HG02981 (cell line): ENCODE measurements at regions not wholly inside any gene's neighbourhood (a gene's known extent, or its start where the extent isn't known, plus 50 kb on each side); places are given as distances from the start of the nearest gene placed in this dataset.
"Not testable (repeated sequence)": the region's sequence is repeated elsewhere in the genome, so short reads cannot be mapped to it uniquely, and the experiment has no call there.

ENCODE experiments used
- ATAC-seq: cut with Tn5 transposase; IDR thresholded peaks from one replicate; pipeline ENCODE4 v1.9.1; 2021; ENCODE audit warnings: mild to moderate bottlenecking, moderate library complexity; ENCODE audit not compliant: unreplicated experiment

DNA sequence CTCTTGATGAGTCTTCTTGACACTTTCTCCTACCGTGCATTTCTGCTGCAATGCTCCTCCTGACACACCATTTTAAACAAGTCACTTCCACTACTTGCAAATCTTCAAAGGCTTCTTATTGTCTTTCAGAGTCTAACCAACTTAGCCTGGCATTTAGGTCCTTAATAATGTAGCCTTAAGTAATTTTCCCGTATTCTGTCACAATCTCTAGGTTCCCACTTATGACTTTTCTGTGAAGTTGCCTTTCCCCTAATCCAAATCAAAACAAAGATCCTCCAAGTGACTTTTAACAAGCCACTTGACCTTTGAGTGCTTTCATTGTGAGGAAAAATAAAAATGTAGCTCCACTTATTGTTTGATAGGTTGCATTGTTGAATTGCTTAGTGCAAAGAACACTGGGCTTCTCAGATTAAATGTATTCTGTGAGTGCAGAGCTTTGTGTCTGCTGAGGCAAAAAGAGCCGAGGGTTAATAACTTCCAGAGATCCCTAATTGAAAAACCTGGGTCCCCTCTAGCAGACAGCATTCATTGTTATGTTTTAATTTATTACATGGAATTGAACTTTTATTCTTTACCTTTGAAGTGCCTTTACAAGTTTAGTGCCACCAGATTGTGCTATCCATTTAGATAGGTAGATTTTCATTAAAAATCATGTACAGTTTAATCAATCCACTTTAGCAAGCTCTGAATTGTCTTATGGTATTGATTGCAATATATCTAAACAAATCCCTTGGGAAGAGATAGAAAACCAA, 341.7 kb upstream of the TYRP1 start:
- ATAC-seq = no peak

DNA sequence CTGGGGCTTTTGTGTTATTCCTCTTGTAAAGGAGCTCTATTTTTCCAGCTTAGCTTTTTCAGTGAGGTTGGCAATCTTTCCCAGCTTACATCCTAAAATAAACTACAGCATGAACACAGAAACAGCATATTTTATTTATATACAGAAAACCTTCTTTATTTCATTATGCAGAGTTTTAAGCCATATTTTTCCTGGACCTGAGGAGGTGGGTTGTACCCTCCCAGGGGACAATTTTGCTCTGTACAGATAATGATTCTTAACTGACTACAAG, 341.2 kb upstream of the TYRP1 start:
- no peak for ATAC-seq

DNA sequence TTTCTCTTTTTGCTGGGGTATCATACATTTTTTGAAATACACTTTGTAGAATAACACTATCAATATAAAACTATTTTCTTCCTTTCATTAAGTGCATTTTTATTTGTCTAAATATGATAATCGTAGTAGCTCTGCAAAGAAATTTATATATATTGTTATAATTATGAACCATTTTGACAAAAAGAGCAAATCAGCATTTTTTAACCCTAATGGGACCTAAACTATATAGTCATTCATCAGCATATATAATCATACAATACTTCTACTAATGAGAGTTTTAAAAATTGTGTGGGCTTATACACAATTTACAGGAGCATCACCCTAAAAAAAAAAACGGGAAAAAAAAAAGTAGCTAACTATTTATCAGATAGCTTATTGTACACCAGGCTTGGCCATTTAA, 329.7 kb upstream of the TYRP1 start:
- no peak for ATAC-seq

DNA sequence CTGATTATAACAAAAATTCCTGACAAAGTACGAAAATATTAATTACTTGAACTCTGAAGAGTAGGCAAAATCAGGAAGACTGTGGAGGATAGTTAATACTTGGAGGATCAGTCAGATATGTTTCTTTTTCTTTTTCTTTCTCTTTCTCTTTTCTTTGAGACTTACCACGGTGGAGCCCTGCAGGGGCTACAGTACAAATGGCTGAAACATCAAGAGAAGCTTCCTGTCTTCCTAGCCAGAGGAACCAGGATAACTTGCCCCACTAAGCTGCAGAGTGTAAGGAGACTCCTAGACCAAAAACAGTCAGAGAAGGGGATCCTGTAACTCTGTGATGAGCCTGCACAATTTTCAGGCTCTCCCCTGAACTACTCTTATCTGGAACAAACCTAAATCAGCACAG, 324.6 kb upstream of the TYRP1 start:
- no peak for ATAC-seq

DNA sequence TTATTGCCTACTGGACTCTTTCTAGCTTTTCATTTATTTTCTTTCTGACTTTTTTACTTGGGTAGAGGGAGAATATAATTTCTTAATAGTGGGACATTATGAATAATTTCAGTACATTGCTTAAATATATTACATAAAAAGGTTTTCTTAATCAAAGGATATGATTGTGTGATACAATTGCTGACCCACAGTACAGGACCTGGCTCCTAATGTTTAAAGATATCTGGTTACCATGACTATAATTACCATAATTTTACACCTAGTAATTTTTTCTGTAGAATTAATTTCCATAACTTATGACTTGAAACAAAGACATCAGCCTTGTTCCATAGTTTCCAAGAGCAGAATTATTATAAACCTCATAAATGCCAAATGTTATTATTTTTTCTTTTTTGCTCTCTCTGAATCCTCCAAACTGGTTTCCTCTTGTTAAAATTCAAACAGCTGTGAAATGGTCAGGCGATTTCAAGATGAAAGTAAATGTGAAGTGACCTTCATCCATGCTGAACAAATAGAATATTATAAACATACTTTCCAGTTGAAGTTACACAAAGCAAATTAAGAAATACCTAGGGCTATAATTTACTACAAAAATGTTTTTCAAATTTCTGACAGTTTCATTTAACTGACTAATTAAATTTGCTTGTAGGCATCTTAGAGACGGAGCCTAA, 301.2 kb upstream of the TYRP1 start:
- no peak for ATAC-seq

DNA sequence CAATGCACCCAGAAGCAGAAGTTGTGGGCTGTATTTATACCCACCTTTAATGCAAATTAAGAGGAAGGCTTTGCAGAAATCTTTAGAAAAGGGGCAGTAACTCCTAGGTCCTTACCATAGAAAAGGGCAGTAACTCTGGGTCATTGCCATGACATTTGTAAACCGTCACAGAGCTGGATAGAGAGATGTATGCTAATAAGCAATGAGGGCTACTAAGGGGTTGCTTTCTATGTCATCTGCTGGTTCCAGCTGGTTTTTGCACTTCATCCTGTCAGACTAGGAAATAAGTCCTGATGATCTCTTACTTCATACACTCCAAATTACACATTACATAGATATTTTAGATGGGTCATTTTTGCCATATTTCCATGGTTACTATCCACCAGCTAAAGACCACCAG, 299.1 kb upstream of the TYRP1 start:
- ATAC-seq = no peak

DNA sequence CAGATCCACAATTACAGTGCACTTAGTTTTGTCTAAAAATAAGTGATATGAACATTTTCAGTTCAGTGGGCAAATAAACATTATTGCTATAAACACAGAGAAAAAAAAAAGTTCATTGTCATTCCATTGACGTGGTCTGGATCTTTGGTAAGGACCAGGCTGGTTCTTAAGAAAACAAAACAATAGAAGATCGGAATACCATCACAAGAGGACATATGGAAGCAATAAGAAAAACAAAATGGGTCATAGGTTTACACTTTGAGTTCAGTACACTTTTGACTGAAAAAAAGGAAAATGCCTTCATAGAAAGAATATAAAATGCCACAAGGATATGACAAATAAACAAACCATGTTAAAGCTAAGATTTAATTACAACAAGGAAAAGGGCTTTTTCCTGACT, 289.5 kb upstream of the TYRP1 start:
- ATAC-seq = no peak

DNA sequence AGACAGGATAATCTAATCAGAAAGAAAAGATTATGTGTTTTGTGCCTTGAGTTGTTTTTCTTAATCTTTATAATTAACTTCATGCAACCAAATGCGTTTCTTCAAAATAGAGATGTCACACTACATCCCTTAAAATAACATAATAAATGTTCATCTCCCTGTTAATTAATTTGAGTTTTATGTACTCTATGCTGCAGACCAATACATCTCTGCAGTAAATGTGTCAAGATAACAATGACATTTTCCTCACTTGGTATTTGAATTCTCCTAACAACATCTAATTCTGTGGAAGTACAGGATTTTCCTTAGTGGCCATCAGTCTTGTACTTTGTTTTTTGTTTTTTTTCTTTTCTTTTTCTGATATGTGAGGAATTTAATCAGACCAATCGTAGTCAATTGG, 279.2 kb upstream of the TYRP1 start:
- no peak for ATAC-seq

DNA sequence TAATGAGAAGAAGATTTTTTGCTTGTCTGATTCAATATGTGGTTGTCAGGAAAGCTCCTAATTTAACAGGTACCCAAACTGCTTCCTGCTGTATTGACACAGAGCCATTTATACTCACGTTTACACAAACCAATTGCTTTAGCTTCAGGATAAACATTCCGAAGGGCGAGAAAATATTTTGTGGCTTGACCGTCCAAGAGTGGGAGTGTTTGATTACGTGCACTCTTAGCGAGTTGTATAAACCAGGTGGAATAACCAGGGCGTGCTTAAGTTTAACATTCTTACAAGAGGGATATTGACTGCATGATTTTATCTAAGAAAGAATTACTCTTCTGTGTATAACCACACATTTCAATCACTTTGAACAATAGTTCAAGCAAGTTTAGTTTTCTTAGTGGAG, 278.7 kb upstream of the TYRP1 start:
- no peak for ATAC-seq

DNA sequence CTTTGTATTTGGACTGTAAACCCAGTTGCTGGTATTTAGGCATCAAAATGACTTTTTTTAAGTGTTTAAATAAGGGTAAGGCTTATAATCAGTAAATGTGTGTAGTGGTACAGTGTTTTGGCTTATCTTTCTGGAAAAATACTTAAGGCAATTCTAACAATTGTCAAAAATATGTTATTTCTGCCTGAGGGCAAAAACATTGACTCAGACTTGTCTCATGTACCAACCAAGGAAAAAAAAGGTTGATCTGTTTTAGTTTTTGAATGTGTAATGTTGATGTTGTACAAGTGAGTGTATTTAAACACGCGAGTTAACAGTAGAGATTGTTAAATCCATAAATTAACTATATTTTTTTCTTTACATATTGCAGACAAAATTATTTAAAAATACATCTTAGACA, 277.8 kb upstream of the TYRP1 start:
- ATAC-seq = no peak

DNA sequence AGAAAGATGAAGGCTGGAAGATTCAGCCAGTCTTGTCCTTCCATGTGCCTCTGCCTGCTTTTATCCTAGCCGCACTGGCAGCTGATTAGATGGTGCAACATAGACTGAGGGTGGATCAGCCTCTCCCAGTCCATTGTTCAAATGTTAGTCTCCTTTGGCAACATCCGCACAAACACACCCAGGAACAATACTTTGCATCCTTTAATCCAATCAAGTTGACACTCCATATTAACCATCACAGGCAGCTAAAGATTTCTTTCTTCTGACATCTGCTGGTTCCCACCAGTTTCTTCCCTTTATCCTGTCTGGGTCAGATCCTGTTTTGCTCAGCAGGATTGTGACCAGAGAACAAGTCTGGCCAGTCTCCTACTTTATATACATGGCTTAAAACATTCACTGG, 276.5 kb upstream of the TYRP1 start:
- ATAC-seq = no peak

DNA sequence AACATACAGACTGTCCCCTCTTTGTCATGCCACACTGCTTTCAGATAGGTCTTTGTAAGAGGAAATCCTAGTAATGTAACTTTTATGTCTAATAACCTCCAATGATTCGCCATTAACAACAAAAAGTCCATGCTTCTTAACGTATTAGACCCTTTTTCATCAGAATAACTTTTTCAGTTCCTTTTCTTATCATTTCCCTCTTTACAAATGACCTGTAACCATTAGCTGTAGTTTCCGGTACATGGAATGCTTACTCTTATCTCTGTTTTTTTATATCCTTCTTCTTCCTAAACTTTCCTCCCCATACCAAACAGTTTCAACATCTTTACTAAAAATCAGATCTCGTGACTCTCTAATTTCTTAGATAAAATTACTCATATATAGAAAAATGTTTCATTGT, 268.9 kb upstream of the TYRP1 start:
- no peak for ATAC-seq

DNA sequence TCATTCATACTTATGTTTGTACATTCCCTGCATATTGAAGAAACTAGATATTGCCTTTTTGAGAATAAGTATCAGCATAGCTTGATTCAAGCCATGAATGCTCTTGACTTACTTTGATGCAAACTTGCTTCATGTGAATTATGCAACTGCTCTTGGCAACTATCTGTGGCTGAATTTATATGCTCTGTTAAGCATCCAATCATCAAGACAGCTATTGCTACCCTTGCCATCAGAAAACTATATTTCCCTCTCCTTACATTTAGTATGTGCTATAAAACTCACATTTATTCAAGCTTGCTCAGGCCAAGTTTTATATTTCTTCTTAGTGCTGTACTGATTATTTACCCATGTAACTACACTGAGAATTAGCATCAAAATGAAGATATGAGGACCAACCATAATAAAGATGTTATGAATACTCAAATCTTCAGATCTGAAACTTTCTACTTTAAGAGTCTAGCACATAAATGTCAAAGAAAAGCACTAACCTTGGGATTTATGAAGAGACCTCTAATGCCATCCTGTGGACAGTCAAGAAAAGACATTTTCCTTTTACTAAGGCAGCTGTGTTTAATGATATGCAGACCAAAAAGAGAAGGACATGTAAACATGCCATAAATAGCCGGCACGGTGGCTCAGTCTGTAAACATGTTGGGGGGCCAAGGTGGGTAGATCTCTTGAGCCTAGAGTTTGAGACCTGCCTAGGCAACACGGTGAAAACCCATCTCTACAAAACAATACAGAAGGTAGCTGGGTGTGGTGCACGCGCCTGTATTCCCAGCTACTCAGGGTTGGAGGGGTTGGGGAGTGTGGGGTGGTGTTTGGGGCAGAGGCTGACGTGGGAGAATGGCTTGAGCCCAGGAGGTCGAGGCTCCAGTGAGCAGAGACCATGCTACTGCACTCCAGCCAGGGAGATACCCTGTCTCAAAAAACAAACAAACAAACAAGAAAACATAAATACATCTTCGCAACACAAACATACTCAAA, 267.0 kb upstream of the TYRP1 start:
- ATAC-seq = no peak

DNA sequence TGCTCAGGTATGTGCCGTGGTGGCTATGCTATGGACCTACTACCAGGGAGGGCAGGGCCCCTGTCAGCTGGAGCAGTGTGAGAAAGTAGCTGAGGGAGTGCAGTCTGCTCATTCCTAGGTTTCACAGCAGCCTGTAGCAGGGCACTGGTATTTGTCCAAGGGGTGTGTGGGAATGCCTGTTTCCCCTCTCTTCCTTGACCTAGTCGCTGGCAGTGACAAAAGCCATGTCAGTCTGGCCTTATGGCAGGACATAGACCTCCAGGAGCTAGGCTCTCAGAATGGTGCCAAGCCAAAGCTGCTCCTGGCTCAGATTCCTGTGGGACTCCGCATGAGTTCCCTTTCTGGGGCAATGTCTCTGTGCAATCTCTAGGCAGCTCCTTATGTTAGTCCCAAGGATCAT, 253.9 kb upstream of the TYRP1 start:
- no peak for ATAC-seq

DNA sequence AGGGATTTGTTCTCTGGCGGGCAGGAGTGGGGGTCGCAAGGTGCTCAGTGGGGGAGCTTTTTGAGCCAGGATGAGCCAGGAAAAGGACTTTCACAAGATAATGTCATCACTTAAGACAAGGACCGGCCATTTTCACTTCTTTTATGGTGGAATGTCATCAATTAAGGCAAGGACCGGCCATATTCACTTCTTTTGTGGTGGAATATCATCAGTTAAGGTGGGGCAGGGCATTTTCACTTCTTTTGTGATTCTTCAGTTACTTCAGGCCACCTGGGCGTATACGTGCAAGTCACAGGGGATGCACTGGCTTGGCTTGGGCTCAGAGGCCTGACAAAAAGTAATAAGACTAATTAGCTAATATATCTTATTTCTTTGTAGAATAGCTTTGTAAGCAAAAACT, 252.1 kb upstream of the TYRP1 start:
- not testable (repeated sequence) for ATAC-seq

DNA sequence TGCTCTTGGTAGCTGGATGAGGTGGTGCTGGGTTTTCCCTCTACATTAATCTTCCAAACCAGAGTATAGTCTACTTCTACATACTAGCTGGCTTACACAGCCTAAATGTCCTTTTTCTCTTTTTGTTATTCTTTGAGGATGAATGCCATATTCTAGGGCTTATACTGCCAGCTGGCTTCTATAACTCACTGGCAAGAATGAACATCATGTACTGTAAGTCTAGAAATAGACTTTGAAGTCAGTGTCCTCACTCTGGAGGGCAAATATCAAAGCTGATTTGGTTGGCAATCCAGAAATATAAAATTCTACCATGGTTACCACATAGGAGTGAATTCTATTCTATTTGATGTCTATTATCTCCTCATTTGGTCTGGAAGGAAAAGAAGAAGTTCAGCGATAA, 251.7 kb upstream of the TYRP1 start:
- no peak for ATAC-seq

DNA sequence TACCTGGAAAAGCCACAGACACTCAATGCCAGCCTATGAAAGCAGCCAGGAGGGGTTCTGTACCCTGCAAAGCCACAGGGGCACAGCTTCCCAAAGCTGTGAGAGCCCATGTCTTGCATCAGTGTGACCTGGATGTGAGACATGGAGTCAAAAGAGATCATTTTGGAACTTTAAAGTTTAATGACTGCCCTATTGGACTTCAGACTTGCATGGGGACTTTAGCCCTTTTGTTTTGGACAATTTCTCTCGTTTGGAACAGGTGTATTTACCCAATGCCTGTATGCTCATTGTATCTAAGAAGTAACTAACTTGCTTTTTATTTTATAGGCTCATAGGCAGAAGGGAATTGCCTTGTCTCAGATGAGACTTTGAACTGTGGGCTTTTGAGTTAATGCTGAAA, 244.9 kb upstream of the TYRP1 start:
- no peak for ATAC-seq

DNA sequence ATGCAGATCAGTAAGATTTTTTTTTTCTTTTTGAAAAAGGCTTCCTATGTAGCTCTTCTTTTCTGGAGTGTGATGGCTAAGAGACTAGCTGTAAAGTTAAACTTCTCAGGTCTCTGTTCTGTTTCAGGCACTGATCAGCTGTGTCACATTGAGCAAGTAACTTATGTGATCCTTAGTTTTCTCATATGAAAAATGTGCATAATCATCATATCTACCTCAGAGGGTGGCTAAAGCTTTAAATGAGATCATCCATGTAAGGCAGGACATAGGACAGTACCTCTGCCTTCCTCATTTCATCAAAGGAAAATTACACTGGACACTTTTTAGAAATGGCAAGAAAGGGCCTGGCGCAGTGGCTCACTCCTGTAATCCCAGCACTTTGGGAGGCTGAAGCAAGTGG, 235.9 kb upstream of the TYRP1 start:
- ATAC-seq = no peak

DNA sequence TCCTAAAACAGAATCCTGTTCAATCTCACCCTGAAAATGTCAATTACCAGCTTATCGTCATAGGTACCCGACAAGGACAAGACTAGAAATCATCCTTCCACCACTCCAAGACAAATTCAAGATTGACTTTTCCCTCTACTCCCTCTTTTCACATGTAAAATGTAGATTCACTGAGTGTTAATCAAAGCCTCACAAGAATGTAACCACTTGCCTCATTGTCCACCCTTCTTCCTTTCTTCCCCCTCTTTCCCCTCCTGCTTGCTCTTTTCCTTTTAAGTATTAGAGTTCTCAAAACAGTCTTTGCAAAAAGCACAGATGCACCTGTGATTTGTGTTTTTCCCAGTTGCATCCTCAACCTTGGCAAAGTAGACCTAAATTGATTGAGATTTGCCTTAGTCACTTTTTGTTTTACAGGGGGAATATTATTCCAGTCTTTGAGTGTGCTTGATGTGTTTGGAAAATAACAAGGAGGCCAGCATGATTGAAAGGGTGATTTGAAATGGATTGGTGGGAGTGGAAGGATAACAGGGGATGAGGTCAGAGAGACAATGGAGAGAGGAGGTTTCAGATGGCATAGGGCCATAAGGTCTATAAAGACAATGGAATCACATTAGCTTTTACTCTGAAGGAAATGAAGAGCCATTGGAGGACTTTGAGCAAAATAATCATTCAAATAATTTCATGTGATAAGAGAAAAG, 231.3 kb upstream of the TYRP1 start:
- no peak for ATAC-seq

DNA sequence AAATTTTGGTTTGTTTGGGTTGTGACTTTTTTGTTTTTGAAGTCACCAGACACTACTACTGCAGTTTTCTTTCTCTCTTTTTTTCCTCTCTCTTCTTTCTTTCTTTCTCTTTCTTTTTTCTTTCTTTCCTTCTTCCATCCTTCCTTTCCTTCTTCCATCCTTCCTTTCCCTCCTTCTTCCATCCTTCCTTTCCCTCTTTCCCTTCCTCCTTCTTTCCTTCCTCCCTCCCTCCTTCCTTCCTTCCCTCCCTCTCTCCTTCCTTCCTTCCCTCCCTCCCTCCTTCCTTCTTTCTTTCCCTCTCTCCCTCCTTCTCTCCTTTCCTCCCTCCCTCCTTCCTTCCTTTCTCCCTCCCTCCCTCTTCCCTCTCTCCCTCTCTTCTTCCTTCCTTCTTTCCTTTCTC, 230.3 kb upstream of the TYRP1 start:
- no peak for ATAC-seq

DNA sequence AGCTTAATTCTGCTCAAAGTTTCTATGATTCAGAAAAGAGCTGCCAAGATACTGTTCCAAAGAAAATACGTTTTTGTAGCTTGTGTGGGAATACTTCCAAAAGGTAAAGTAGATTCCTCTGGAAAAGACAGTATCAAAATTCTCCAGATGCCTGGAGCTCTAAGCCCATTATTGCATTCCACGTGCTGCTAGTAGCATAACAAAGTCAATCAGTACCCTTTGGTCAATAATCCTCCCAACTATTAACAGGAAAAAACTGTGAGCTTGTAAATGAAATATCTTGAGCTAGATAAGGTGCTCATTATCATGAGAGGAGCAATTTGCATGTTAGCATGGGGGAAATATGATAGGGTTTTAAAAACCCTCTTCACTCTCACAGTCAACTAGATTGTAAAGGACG, 229.5 kb upstream of the TYRP1 start:
- ATAC-seq = no peak
